ENCODE measurements at regions not wholly inside any gene's neighbourhood (a gene's known extent, or its start where the extent isn't known, plus 50 kb on each side); places are given as distances from the start of the nearest gene placed in this dataset.

GRCh38 chr3:106058475-106058874, 189.7 kb upstream of the CBLB start:
- TF ChIP-seq CTCF (IDR thresholded peaks at IDR 0.05 in 4 of 5, conservative IDR thresholded peaks at IDR 0.05 in 1 of 5) (no peak), POLR2A (IDR thresholded peaks at IDR 0.05) (no peak)
